HUDEP-2 (cell line): ENCODE measurements at regions not wholly inside any gene's neighbourhood (a gene's known extent, or its start where the extent isn't known, plus 50 kb on each side); places are given as distances from the start of the nearest gene placed in this dataset.

Source experiments
- DNase-seq, 76 experiments: peaks; one replicate each; lab custom pipeline; 2025; ENCODE audit not compliant: unreplicated experiment in 76 of 76; lab: John Stamatoyannopoulos, UW

- DNase-seq: no peak
Observed at GRCh38 chr5:125722550-125722949, 700.7 kb upstream of the GRAMD2B start.

- no peak for DNase-seq
Observed at GRCh38 chr5:125725691-125726090, 697.5 kb upstream of the GRAMD2B start.

GRCh38 chr5:125743939-125744338 is 679.3 kb upstream of the GRAMD2B start:
- DNase-seq: no peak

- DNase-seq: no peak
Observed at GRCh38 chr5:125746917-125747316, 676.3 kb upstream of the GRAMD2B start.

GRCh38 chr5:125750147-125750860 is 672.9 kb upstream of the GRAMD2B start:
- no peak for DNase-seq

GRCh38 chr5:125750861-125751186 is 672.4 kb upstream of the GRAMD2B start:
- no peak for DNase-seq

- DNase-seq: no peak
Observed at GRCh38 chr5:125756456-125756855, 666.8 kb upstream of the GRAMD2B start.

- DNase-seq: no peak
Observed at GRCh38 chr5:125766706-125767105, 656.5 kb upstream of the GRAMD2B start.

- no peak for DNase-seq
Observed at GRCh38 chr5:125775896-125776295, 647.3 kb upstream of the GRAMD2B start.

GRCh38 chr5:125776656-125777139 is 646.5 kb upstream of the GRAMD2B start:
- DNase-seq: no peak

GRCh38 chr5:125778791-125779190 is 644.4 kb upstream of the GRAMD2B start:
- DNase-seq: no peak

GRCh38 chr5:125785407-125785806 is 637.8 kb upstream of the GRAMD2B start:
- no peak for DNase-seq

- DNase-seq: no peak
Observed at GRCh38 chr5:125786021-125786420, 637.2 kb upstream of the GRAMD2B start.

- no peak for DNase-seq
Observed at GRCh38 chr5:125793470-125793869, 629.7 kb upstream of the GRAMD2B start.

GRCh38 chr5:125794922-125795321 is 628.3 kb upstream of the GRAMD2B start:
- DNase-seq: no peak

- DNase-seq: peak in 2 of 76 experiments; percentile 1
Observed at GRCh38 chr5:125798307-125798706, 624.9 kb upstream of the GRAMD2B start.

- DNase-seq: no peak
Observed at GRCh38 chr5:125812651-125813050, 610.6 kb upstream of the GRAMD2B start.

- no peak for DNase-seq
Observed at GRCh38 chr5:125813221-125813974, 609.8 kb upstream of the GRAMD2B start.

GRCh38 chr5:125814119-125814518 is 609.1 kb upstream of the GRAMD2B start:
- no peak for DNase-seq

- DNase-seq: no peak
Observed at GRCh38 chr5:125823572-125823971, 599.6 kb upstream of the GRAMD2B start.

GRCh38 chr5:125826214-125826613 is 597.0 kb upstream of the GRAMD2B start:
- no peak for DNase-seq

- DNase-seq: no peak
Observed at GRCh38 chr5:125829349-125829748, 593.9 kb upstream of the GRAMD2B start.
